Mammary epithelial cell (primary cell): ENCODE measurements at regions not wholly inside any gene's neighbourhood (a gene's known extent, or its start where the extent isn't known, plus 50 kb on each side); places are given as distances from the start of the nearest gene placed in this dataset.

ENCODE experiments used
- CTCF ChIP-seq, 2 donors: IDR thresholded peaks in 1 of 2; conservative IDR thresholded peaks in 1 of 2; 2 replicates each; pipeline ENCODE4 v1.5.1; 2011 to 2012; ENCODE audit warnings: inconsistent platforms in 2 of 2, low read length in 2 of 2, mild to moderate bottlenecking in 2 of 2, control low read depth in 1 of 2, low read depth in 1 of 2; ENCODE audit not compliant: insufficient read depth in 1 of 2; ENCODE audit errors: extremely low read depth in 1 of 2
- EZH2 ChIP-seq: IDR thresholded peaks from 2 replicates; pipeline ENCODE4 v1.6.1; 2012; ENCODE audit warnings: low read length, inconsistent platforms, borderline replicate concordance

- TF ChIP-seq CTCF (conservative IDR thresholded peaks at IDR 0.05 in 1 of 2, IDR thresholded peaks at IDR 0.05 in 1 of 2; ENCODE audit: extremely low read depth in 1 of 2, insufficient read depth in 1 of 2, low read depth in 1 of 2, low read length in 2 of 2) (no peak), EZH2 (no peak)
Measured at GRCh38 chr16:63174801-63175200, 1138.6 kb upstream of the CDH8 start.
